PFSK-1 (cell line): ENCODE measurements at regions not wholly inside any gene's neighbourhood (a gene's known extent, or its start where the extent isn't known, plus 50 kb on each side); places are given as distances from the start of the nearest gene placed in this dataset.

Experiments used
- FOXP2 ChIP-seq: optimal IDR thresholded peaks from 2 replicates; pipeline ENCODE3; 2011; ENCODE audit warnings: borderline replicate concordance, control low read depth, inconsistent platforms; ENCODE audit not compliant: insufficient read depth; ENCODE audit errors: extremely low read length, extremely low read depth
- POLR2AphosphoS5 ChIP-seq: IDR thresholded peaks from 2 replicates; pipeline ENCODE4 v1.6.1; 2012; ENCODE audit warnings: low read depth, mild to moderate bottlenecking, control low read depth, low read length, moderate library complexity
- REST ChIP-seq, 2 experiments: IDR thresholded peaks; 2 replicates each; pipeline versions ENCODE4 v1.6.1 to v1.8.0; 2011 to 2012; ENCODE audit warnings: low read depth in 2 of 2, low read length in 2 of 2, control low read depth in 1 of 2, inconsistent platforms in 1 of 2, mild to moderate bottlenecking in 1 of 2, moderate library complexity in 1 of 2; ENCODE audit not compliant: insufficient read depth in 1 of 2
- SIN3A ChIP-seq: IDR thresholded peaks from 2 replicates; pipeline ENCODE4 v1.6.1; 2012; ENCODE audit warnings: mild to moderate bottlenecking, low read length, moderate library complexity, borderline replicate concordance; ENCODE audit not compliant: insufficient read depth
- TAF1 ChIP-seq: IDR thresholded peaks from 2 replicates; pipeline ENCODE4 v1.6.1; 2012; ENCODE audit warnings: low read length, control low read depth, borderline replicate concordance; ENCODE audit not compliant: insufficient read depth

- TF ChIP-seq FOXP2 (no peak), REST (IDR thresholded peaks at IDR 0.05; ENCODE audit: insufficient read depth in 1 of 2, low read depth in 2 of 2, low read length in 2 of 2) (no peak), POLR2AphosphoS5 (no peak), SIN3A (no peak), TAF1 (no peak)
These were observed 300.0 kb downstream of the HHIPL2 start for GRCh38 chr1:222247811-222248310.

GRCh38 chr1:222247081-222247480, 300.8 kb downstream of the HHIPL2 start:
- TF ChIP-seq POLR2AphosphoS5 = no peak

DNA sequence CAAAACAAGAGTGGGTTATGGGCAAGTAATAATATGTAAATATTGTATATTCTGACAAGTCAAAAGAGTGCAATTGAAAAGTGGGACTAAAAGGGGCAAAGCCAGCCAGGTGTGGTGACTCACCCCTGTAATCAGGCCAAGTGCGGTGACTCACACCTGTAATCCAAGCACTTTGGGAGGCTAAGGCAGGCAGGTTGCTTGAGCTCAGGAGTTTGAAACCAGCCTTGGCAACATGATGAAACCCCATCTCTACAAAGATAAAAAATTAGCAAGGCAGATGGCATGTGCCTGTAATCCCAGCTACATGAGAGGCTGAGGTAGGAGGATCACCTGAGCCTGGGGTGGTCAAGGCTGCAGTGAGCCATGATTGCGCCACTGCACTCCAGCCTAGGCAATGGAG, 304.0 kb downstream of the HHIPL2 start:
- TF ChIP-seq TAF1 (no peak), POLR2AphosphoS5 (no peak), FOXP2 (no peak), SIN3A (no peak), REST (IDR thresholded peaks at IDR 0.05; ENCODE audit: insufficient read depth in 1 of 2, low read depth in 2 of 2, low read length in 2 of 2) (no peak)

GRCh38 chr1:222242492-222242891, 305.4 kb downstream of the HHIPL2 start:
- TF ChIP-seq SIN3A (no peak), REST (IDR thresholded peaks at IDR 0.05; ENCODE audit: insufficient read depth in 1 of 2, low read depth in 2 of 2, low read length in 2 of 2) (no peak), POLR2AphosphoS5 (no peak), FOXP2 (no peak), TAF1 (no peak)

DNA sequence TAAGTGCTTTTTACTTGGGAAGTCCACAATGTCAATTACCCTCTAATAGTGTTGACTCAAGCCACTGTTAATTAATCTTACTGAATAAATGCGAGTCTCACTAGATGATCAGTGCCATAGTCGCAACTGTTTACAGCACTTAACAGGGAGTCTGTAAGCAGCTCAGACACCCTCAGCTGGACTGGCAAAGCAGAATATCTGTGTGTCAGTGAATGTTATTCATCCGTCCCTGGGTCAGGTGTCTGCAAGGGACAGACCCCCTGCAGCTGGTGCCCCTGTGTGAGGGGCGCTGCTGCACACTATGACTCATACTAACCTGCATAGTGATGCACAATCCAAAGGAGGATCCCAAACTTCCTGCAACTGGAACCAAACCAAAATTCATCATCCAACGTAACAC, 306.5 kb downstream of the HHIPL2 start:
- TF ChIP-seq FOXP2 = no peak

GRCh38 chr1:222240536-222241181, 307.2 kb downstream of the HHIPL2 start:
- TF ChIP-seq REST (IDR thresholded peaks at IDR 0.05; ENCODE audit: insufficient read depth in 1 of 2, low read depth in 2 of 2, low read length in 2 of 2) (no peak), SIN3A (no peak), TAF1 (no peak), POLR2AphosphoS5 (no peak), FOXP2 (no peak)
